Neuron (in vitro differentiated cells): ENCODE measurements at regions not wholly inside any gene's neighbourhood (a gene's known extent, or its start where the extent isn't known, plus 50 kb on each side); places are given as distances from the start of the nearest gene placed in this dataset.

Source experiments
- H2AFZ ChIP-seq: one replicate; pipeline ENCODE4 v1.6.1; 2013; ENCODE audit warnings: low read depth, mild to moderate bottlenecking, inconsistent platforms, low read length, moderate library complexity
- H3K27me3 ChIP-seq: one replicate; pipeline ENCODE4 v1.6.1; 2013; ENCODE audit warnings: low read length; ENCODE audit not compliant: insufficient read depth
- H3K36me3 ChIP-seq: one replicate; pipeline ENCODE4 v1.6.1; 2013; ENCODE audit warnings: low read length; ENCODE audit not compliant: insufficient read depth
- H3K4me1 ChIP-seq: one replicate; pipeline ENCODE4 v1.6.1; 2013; ENCODE audit warnings: low read length; ENCODE audit not compliant: insufficient read depth
- H3K4me3 ChIP-seq: 2 replicates; pipeline ENCODE4 v1.5.1; 2013; ENCODE audit warnings: mild to moderate bottlenecking, low read length, moderate library complexity
- H3K9me3 ChIP-seq: one replicate; pipeline ENCODE4 v1.6.1; 2013; ENCODE audit warnings: low read length

DNA sequence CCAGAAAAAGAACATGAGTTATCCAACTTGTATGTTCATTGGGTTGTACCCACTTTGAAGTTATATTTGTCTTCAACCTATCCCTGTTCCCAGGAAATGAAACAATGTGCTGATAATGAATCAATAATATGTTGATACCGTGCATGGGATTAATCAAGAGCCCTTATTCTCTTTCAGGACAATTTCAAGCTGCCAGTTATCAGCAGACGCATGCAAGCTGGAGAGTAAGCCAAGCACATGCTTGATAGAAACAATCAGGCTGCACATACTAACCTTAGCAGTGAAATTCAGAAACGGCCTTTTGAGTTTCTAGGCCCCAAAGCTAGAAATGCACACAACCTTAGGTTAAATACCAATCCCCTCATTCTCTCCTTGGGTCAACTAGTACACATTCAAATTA is 480.4 kb upstream of the AGTR1 start:
- Histone ChIP-seq H3K9me3 (no peaks in the 10 kb centered on the region), H3K4me1 (no peaks in the 10 kb centered on the region), H3K4me3 (no peak overlapping the region), H2AFZ (no peak overlapping the region), H3K27me3 (no peaks in the 10 kb centered on the region), H3K36me3 (no peaks in the 10 kb centered on the region)

DNA sequence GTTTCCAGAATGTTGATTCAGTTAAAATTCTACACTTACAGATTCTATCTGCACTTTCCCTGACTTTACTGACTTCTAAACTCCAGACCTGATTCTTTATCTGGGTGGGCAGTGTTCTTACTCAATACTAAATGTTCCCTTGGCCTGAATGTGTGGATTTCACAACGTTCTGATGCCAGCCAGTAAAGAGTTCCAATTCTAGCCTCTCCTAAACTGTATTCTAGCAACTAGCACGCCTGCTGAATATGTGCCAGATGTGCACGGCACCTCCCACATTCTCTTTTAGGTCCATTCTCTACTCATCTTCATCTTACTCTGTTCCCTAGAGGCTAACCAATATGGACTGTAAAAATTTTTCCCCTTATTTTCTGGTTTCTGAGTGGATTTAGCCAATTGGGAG is 479.5 kb upstream of the AGTR1 start:
- no peak overlapping the region for H2AFZ ChIP-seq
- no peaks in the 10 kb centered on the region for H3K36me3 ChIP-seq
- H3K4me3 ChIP-seq, result no peak overlapping the region
- H3K27me3 ChIP-seq, result no peaks in the 10 kb centered on the region
- no peaks in the 10 kb centered on the region for H3K9me3 ChIP-seq
- no peaks in the 10 kb centered on the region for H3K4me1 ChIP-seq

DNA sequence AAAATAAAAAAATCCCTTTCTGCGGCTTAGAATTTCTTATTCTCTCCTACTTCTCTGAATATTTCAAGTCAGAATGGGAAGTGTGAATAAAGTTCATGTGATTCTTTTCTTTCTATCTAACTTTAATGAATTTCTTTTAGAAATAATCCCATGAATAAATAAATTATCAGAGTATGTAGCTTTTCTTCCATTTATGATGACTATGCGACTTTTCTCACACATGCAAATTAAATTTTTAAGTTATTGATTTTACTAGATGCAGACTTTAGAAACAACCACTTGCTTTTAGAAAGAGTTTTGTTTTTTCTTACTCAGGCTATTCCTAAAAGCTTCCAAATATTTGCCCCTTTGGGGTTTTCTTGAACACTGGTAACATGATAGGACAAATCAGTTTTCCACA is 477.7 kb upstream of the AGTR1 start:
- Histone ChIP-seq H3K27me3 (no peaks in the 10 kb centered on the region), H3K9me3 (no peaks in the 10 kb centered on the region), H2AFZ (no peak overlapping the region), H3K4me3 (no peak overlapping the region), H3K36me3 (no peaks in the 10 kb centered on the region), H3K4me1 (peaks cover 4% of the 10 kb centered on the region)

DNA sequence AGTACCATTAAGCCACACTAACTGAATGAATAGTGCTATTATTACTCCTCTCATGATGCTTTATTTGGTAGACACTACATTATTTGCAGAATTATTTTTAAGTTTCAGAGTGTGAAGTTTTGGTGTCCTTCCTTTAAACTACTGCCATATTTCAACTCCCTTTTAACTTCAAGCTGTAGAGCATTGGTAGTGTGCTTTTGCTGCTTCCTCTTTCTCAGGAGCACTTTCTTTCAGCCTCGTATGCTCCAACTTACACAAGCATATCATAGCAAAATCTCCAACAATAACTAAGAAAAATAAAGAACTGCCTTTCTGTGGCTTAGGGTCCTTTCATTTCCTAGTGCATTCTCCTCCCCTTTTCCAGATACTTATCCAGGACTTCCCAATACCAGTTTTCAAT is 476.4 kb upstream of the AGTR1 start:
- Histone ChIP-seq H2AFZ (peak overlapping the region; percentile 22), H3K36me3 (no peaks in the 10 kb centered on the region), H3K9me3 (no peaks in the 10 kb centered on the region), H3K27me3 (no peaks in the 10 kb centered on the region), H3K4me1 (peaks cover 4% of the 10 kb centered on the region), H3K4me3 (no peak overlapping the region)

DNA sequence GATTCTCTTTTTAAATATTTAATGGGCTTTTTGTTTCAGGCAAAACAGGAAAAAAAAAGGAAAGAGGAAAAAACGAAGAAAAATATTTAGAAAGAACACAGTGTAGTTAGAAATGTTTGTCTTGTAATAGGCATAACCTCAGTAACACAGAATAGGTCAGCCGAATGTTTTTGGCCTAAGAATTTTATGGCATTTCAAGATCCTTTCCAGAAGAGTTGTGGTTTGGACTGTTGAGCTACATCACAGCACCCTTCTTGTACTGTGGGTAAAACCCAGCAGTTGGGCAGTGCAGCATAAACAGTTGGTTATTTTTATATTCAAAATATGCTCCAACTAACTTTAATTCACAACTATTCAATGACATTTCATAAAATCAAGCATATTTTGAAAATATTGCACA is 474.4 kb upstream of the AGTR1 start:
- no peak overlapping the region for H3K4me3 ChIP-seq
- no peaks in the 10 kb centered on the region for H3K9me3 ChIP-seq
- H2AFZ ChIP-seq, result no peak overlapping the region
- H3K27me3 ChIP-seq, result no peaks in the 10 kb centered on the region
- peaks cover 8% of the 10 kb centered on the region for H3K4me1 ChIP-seq
- no peaks in the 10 kb centered on the region for H3K36me3 ChIP-seq

DNA sequence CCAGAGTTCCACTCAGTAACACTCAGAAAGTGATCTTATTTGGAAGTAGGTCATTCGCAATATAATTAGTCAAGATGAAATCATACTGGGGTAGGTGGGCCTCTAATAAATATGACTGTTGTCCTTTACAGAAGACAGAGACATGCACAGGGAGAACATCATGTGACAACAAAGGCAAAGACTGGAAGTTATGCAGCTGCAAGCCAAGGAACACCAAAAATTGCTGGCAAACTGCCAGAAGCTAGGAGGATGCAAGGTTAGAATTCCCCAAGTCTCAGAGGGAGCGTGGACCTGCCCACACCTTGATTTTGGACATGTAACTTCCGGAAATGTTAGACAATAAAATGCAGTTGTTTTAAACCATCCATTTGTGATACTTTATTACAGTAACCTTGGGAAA is 471.5 kb upstream of the AGTR1 start:
- H2AFZ ChIP-seq, result no peak overlapping the region
- H3K9me3 ChIP-seq, result no peaks in the 10 kb centered on the region
- H3K4me1 ChIP-seq, result peaks cover 8% of the 10 kb centered on the region
- H3K4me3 ChIP-seq, result no peak overlapping the region
- H3K27me3 ChIP-seq, result no peaks in the 10 kb centered on the region
- H3K36me3 ChIP-seq, result no peaks in the 10 kb centered on the region

DNA sequence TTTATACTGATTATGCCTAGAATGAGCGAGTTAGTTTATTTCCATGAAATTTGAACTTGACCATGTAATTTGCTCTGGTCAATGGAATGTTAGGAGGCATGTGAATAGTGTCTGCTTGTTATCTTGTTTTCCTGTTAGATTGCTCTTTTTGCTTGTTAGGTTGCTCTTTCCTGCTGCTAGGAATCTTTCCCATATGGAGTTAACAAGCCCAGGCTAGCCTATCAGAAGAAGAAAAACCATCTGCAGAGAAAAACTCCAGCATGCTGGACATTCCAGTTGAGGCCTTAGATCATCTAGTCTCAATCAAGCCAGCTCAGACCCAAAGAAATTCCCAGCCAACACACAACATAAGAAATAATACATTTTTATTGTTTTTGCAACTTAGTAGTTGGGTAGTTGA is 470.2 kb upstream of the AGTR1 start:
- H3K4me3 ChIP-seq, result no peak overlapping the region
- no peaks in the 10 kb centered on the region for H3K36me3 ChIP-seq
- H3K27me3 ChIP-seq, result no peaks in the 10 kb centered on the region
- no peaks in the 10 kb centered on the region for H3K9me3 ChIP-seq
- H3K4me1 ChIP-seq, result peaks cover 8% of the 10 kb centered on the region
- peak overlapping the region; percentile 47 for H2AFZ ChIP-seq

DNA sequence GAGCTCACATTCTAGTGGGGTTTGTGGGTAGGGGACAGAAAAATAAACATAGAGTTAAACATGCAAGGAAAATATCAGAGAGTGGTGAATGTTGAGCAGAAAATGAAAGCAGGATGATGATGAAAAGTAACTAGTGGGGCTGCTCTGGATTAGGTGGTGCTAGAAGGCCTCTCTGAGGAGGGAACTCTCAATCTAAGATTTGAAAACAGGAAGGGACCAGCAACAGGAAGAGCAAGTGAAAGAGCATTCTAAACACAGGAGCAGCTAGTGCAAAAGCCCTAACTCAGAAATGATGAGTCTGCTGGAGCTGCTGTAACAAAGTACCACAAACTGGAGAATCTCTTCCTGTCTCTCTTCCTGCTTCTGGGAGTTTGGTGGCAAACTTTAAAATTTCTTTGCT is 468.6 kb upstream of the AGTR1 start:
- H3K27me3 ChIP-seq, result no peaks in the 10 kb centered on the region
- no peaks in the 10 kb centered on the region for H3K36me3 ChIP-seq
- no peaks in the 10 kb centered on the region for H3K9me3 ChIP-seq
- H3K4me1 ChIP-seq, result peaks cover 8% of the 10 kb centered on the region
- H3K4me3 ChIP-seq, result no peak overlapping the region
- H2AFZ ChIP-seq, result no peak overlapping the region

DNA sequence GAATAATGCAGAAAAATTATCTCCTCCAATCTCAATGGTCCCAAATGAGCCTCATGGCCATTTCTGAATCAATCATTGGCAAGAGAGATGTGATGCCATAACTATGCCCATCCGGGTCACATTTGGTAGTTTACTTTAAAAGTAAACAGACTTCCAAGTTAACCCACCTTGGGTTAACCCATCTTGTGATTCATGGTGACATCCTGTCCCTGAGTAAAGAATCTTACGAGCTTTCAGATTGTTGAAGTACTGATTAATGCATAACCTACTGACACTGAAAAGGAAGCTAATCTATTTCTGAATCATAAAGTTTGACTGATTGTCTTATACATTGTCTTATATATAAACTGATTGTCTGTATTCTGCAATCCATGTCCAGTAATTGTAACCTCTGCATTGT is 467.2 kb upstream of the AGTR1 start:
- H3K4me1 ChIP-seq, result peaks cover 3% of the 10 kb centered on the region
- H2AFZ ChIP-seq, result no peak overlapping the region
- H3K4me3 ChIP-seq, result no peak overlapping the region
- no peaks in the 10 kb centered on the region for H3K27me3 ChIP-seq
- no peaks in the 10 kb centered on the region for H3K9me3 ChIP-seq
- H3K36me3 ChIP-seq, result no peaks in the 10 kb centered on the region

DNA sequence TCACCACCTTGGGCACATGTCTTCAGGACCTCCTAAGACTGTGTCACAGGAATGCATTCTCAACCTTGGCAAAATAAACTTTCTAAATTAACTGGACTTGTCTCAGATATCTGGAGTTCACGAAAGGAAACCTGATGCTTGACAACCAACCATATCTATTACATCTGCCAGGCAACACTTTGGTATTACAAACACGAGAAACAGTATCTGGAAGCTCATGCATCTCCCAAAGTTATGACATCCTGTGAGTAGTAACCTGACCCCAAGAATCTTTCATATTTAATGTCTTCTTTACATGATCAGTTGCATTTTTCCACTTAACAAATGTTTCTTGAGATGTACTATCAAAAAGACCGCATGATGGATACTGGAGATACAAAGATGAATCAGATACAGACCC is 465.3 kb upstream of the AGTR1 start:
- no peak overlapping the region for H2AFZ ChIP-seq
- no peaks in the 10 kb centered on the region for H3K27me3 ChIP-seq
- H3K9me3 ChIP-seq, result no peaks in the 10 kb centered on the region
- no peak overlapping the region for H3K4me3 ChIP-seq
- H3K36me3 ChIP-seq, result no peaks in the 10 kb centered on the region
- H3K4me1 ChIP-seq, result peaks cover 3% of the 10 kb centered on the region

DNA sequence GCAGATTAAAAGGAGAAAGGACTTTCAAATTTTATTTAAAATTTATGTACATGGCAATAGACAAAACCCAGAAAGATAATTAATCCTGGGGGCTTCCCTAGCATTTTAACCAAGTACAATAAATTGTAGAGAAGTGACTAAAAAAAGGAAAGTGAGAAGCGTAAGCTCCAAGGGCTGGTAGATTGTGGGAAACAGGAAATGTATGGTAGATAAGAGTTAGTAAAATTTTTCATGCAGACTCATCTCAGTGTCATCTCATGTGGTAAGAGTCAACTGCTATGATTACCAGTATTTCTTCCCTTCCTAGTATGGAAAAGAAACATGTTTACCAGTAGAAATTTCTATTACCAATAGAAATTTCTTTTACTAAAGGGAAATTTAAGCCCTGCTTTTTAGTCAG is 464.3 kb upstream of the AGTR1 start:
- no peaks in the 10 kb centered on the region for H3K27me3 ChIP-seq
- H2AFZ ChIP-seq, result no peak overlapping the region
- H3K4me1 ChIP-seq, result no peaks in the 10 kb centered on the region
- H3K36me3 ChIP-seq, result no peaks in the 10 kb centered on the region
- no peak overlapping the region for H3K4me3 ChIP-seq
- H3K9me3 ChIP-seq, result no peaks in the 10 kb centered on the region

DNA sequence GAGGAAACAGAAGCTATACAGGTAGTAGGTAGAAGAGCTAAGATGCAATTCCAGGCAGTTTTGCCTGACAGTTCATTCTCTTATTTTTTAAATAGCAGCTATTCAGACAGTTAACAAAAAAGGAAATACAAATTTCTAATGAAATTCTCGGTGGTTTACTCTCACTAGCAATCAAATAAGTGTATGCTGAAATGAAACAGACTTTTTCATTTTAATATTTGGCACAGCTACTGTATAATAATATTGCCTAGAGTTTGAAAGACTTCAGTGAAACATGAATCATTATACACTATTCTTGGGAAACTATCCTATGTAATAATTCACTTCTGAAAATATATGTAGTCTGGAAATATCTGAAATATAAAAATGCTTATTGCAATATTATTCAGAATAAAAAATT is 463.2 kb upstream of the AGTR1 start:
- H2AFZ ChIP-seq, result no peak overlapping the region
- no peaks in the 10 kb centered on the region for H3K9me3 ChIP-seq
- no peaks in the 10 kb centered on the region for H3K4me1 ChIP-seq
- no peak overlapping the region for H3K4me3 ChIP-seq
- H3K36me3 ChIP-seq, result no peaks in the 10 kb centered on the region
- no peaks in the 10 kb centered on the region for H3K27me3 ChIP-seq

DNA sequence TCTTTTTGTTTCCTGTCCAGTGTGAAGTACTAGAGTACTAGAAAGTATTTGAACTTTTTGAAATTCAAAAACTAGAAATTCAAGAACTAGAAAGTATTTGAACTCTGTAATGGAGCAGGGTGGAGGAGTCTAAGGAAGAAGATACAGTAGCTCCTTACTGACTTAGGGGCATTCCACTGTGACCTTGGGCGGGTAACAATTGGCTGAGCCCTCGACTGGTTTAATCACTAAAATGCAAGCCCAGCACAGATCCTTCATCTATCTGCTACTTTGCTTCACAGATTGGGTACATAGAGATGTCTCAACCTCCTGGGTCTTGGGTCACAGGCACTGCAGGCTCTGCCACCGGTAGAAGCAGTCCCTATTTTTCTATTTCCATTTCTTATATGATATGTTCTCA is 462.1 kb upstream of the AGTR1 start:
- Histone ChIP-seq H3K9me3 (no peaks in the 10 kb centered on the region), H3K4me3 (no peak overlapping the region), H2AFZ (no peak overlapping the region), H3K4me1 (no peaks in the 10 kb centered on the region), H3K27me3 (no peaks in the 10 kb centered on the region), H3K36me3 (no peaks in the 10 kb centered on the region)

DNA sequence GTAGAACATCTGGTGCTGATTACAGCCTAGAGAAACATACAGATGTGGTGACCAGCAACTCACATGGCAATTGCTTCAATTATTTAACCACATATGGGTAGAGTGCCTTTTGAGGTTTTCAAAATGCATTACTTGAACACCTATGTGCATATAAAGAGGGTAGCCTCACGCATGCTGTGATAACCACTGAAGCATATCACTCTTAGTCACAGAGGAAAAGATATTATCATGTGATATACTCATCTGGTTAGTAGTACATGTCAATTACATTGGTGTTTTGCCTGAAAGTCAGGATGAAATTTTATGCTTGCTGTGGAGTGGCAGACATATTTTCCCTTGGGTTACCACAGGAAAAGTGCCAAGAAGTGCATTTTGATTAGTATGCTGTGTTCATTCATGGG is 459.3 kb upstream of the AGTR1 start:
- Histone ChIP-seq H3K4me1 (no peaks in the 10 kb centered on the region), H2AFZ (no peak overlapping the region), H3K4me3 (no peak overlapping the region), H3K36me3 (no peaks in the 10 kb centered on the region), H3K9me3 (no peaks in the 10 kb centered on the region), H3K27me3 (no peaks in the 10 kb centered on the region)
